MM.1S (cell line): ENCODE measurements at regions not wholly inside any gene's neighbourhood (a gene's known extent, or its start where the extent isn't known, plus 50 kb on each side); places are given as distances from the start of the nearest gene placed in this dataset.

Source experiments
- CTCF ChIP-seq: fragments of 300-600 bp; sonication (generic); IDR thresholded peaks from 2 replicates; pipeline ENCODE4 v1.5.1; 2016; ENCODE audit warnings: antibody characterized with exemption, low read length, mixed read lengths
- EZH2 ChIP-seq: fragments of 300-600 bp; sonication (generic); optimal IDR thresholded peaks from 2 replicates; pipeline ENCODE3; 2017; ENCODE audit warnings: low read depth, mild to moderate bottlenecking, antibody characterized with exemption, low read length, mixed read lengths
- EZH2phosphoT487 ChIP-seq: fragments of 300-600 bp; sonication (generic); IDR thresholded peaks from 2 replicates; pipeline ENCODE4 v1.6.1; 2018; ENCODE audit warnings: antibody characterized with exemption, low read length

DNA sequence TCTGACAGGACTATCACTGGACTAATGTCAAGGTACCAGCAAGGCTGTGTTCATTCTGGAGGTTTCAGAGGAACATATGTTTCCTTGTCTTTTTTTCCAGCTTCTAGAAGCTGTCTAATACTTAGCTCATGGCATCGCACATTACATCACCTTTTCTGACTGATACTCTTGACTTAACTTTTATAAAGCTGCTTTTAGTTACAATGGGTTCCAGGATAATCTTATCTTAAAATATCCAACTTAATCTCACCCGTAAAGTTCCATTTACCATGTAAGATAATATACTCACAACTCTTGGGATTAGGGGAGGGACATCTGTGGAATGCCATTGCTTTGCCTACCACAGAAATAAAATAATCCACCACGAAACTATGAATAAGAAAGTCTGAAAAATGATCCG lies 394.2 kb downstream of the CDH19 start:
- TF ChIP-seq CTCF (no peak), EZH2 (no peak), EZH2phosphoT487 (no peak)
